Peyer's patch (tissue), 4 donors: ENCODE measurements at regions not wholly inside any gene's neighbourhood (a gene's known extent, or its start where the extent isn't known, plus 50 kb on each side); places are given as distances from the start of the nearest gene placed in this dataset.

Experiments used
- CTCF ChIP-seq, 6 experiments: fragments of 450-650 bp in 4 of 6; fragments of 200-600 bp in 2 of 6; sonication (generic) in 1 of 6; IDR thresholded peaks; one replicate each; pipeline ENCODE4 v1.5.1; 2017 to 2019; ENCODE audit warnings: antibody characterized with exemption in 6 of 6, mild to moderate bottlenecking in 3 of 6, moderate library complexity in 1 of 6
- POLR2A ChIP-seq, 2 donors: fragments of 450-650 bp; IDR thresholded peaks; one replicate each; pipeline ENCODE4 v1.5.1; 2017; ENCODE audit warnings: antibody characterized with exemption in 2 of 2, mild to moderate bottlenecking in 2 of 2, moderate library complexity in 2 of 2

GRCh38 chr2:187102381-187102780 is 253.4 kb upstream of the ZSWIM2 start:
- TF ChIP-seq CTCF (IDR thresholded peaks at IDR 0.05) (no peak), POLR2A (IDR thresholded peaks at IDR 0.05) (no peak)
